H9 (cell line): ENCODE measurements at regions not wholly inside any gene's neighbourhood (a gene's known extent, or its start where the extent isn't known, plus 50 kb on each side); places are given as distances from the start of the nearest gene placed in this dataset.
A peak's percentile ranks its signal among the peaks of the same experiment; 100 is the strongest.

Experiments
- DNase-seq: peaks from one replicate; pipeline ENCODE4 v3.0.0-alpha.2; 2017
- H2AFZ ChIP-seq: one replicate; pipeline ENCODE4 v1.6.1; 2013; ENCODE audit warnings: mild to moderate bottlenecking, low read length, control low read depth, moderate library complexity
- H2AK5ac ChIP-seq: 2 replicates; pipeline ENCODE4 v1.6.1; 2013; ENCODE audit warnings: low read length, control low read depth, mixed read lengths; ENCODE audit not compliant: insufficient read length
- H2BK120ac ChIP-seq: one replicate; pipeline ENCODE4 v1.6.1; 2013; ENCODE audit warnings: low read depth, mild to moderate bottlenecking, low read length, control low read depth, inconsistent platforms; ENCODE audit not compliant: poor library complexity, severe bottlenecking
- H2BK12ac ChIP-seq: 2 replicates; pipeline ENCODE4 v1.6.1; 2013; ENCODE audit warnings: low read length, control low read depth, mixed read lengths, low read depth; ENCODE audit not compliant: insufficient read length
- H2BK15ac ChIP-seq: 2 replicates; pipeline ENCODE4 v1.6.1; 2013; ENCODE audit warnings: low read depth, low read length, control low read depth
- H2BK20ac ChIP-seq: one replicate; pipeline ENCODE4 v1.6.1; 2013; ENCODE audit warnings: low read depth, mild to moderate bottlenecking, low read length, control low read depth, inconsistent platforms; ENCODE audit not compliant: poor library complexity, severe bottlenecking
- H2BK5ac ChIP-seq: 2 replicates; pipeline ENCODE4 v1.6.1; 2013; ENCODE audit warnings: low read length, control low read depth, mixed read lengths; ENCODE audit not compliant: insufficient read length
- H3K14ac ChIP-seq: 2 replicates; pipeline ENCODE4 v1.6.1; 2013; ENCODE audit warnings: low read length, control low read depth; ENCODE audit not compliant: insufficient read depth
- H3K18ac ChIP-seq: 2 replicates; pipeline ENCODE4 v1.6.1; 2013; ENCODE audit warnings: low read depth, mild to moderate bottlenecking, mixed read lengths, low read length, control low read depth; ENCODE audit not compliant: insufficient read length
- H3K23ac ChIP-seq: 2 replicates; pipeline ENCODE4 v1.6.1; 2013; ENCODE audit warnings: low read length, control low read depth, mixed read lengths, low read depth; ENCODE audit not compliant: insufficient read length
- H3K23me2 ChIP-seq: 2 replicates; pipeline ENCODE4 v1.6.1; 2013; ENCODE audit warnings: low read depth, mild to moderate bottlenecking, mixed read lengths, low read length, control low read depth; ENCODE audit not compliant: insufficient read length, poor library complexity, severe bottlenecking
- H3K27ac ChIP-seq: 2 replicates; pipeline ENCODE4 v1.5.1; 2013; ENCODE audit warnings: low read length, control low read depth, mixed read lengths, low read depth; ENCODE audit not compliant: insufficient read length
- H3K27me3 ChIP-seq: 2 replicates; pipeline ENCODE4 v1.6.1; 2013; ENCODE audit warnings: low read length, control low read depth, inconsistent platforms; ENCODE audit not compliant: insufficient read depth
- H3K4ac ChIP-seq: 2 replicates; pipeline ENCODE4 v1.6.1; 2013; ENCODE audit warnings: low read depth, mild to moderate bottlenecking, control low read depth, inconsistent platforms, low read length, moderate library complexity
- H3K4me1 ChIP-seq: 2 replicates; pipeline ENCODE4 v1.6.1; 2013; ENCODE audit warnings: low read length, control low read depth, inconsistent platforms; ENCODE audit not compliant: insufficient read depth
- H3K4me2 ChIP-seq: 2 replicates; pipeline ENCODE4 v1.6.1; 2013; ENCODE audit warnings: low read length, control low read depth, mixed read lengths; ENCODE audit not compliant: insufficient read length, insufficient read depth
- H3K56ac ChIP-seq: 2 replicates; pipeline ENCODE4 v1.6.1; 2013; ENCODE audit warnings: low read depth, mild to moderate bottlenecking, mixed read lengths, low read length, control low read depth; ENCODE audit not compliant: insufficient read length
- H3K79me1 ChIP-seq: 2 replicates; pipeline ENCODE4 v1.6.1; 2013; ENCODE audit warnings: low read depth, mild to moderate bottlenecking, moderate library complexity, low read length, control low read depth, inconsistent platforms; ENCODE audit not compliant: insufficient read depth, poor library complexity, severe bottlenecking
- H3K79me2 ChIP-seq: 2 replicates; pipeline ENCODE4 v1.6.1; 2013; ENCODE audit warnings: low read length, control low read depth, inconsistent platforms; ENCODE audit not compliant: insufficient read depth
- H3K9ac ChIP-seq: 2 replicates; pipeline ENCODE4 v1.6.1; 2013; ENCODE audit warnings: low read length, control low read depth, mixed read lengths; ENCODE audit not compliant: insufficient read length; ENCODE audit errors: extremely low read depth
- H3K9me3 ChIP-seq: one replicate; pipeline ENCODE4 v1.6.1; 2013; ENCODE audit warnings: low read depth, low read length, inconsistent platforms; ENCODE audit not compliant: control insufficient read depth
- H3T11ph ChIP-seq: one replicate; pipeline ENCODE4 v1.6.1; 2013; ENCODE audit warnings: mild to moderate bottlenecking, low read length, control low read depth, inconsistent platforms
- H4K20me1 ChIP-seq: one replicate; pipeline ENCODE4 v1.6.1; 2013; ENCODE audit not compliant: control insufficient read depth, insufficient read length, insufficient read depth
- H4K5ac ChIP-seq: 2 replicates; pipeline ENCODE4 v1.6.1; 2013; ENCODE audit warnings: low read depth, mild to moderate bottlenecking, mixed read lengths, low read length, control low read depth; ENCODE audit not compliant: insufficient read length
- H4K8ac ChIP-seq: replicated peaks from 2 replicates; pipeline ENCODE4 v1.6.1; 2013; ENCODE audit warnings: low read length, control low read depth, mixed read lengths, low read depth; ENCODE audit not compliant: insufficient read length
- H4K91ac ChIP-seq: 2 replicates; pipeline ENCODE4 v1.6.1; 2013; ENCODE audit warnings: low read depth, mild to moderate bottlenecking, moderate library complexity, mixed read lengths, low read length, control low read depth; ENCODE audit not compliant: insufficient read length
- H3K27ac Mint-ChIP-seq, 3 experiments: 2 replicates in 2 of 3; 3 replicates in 1 of 3; pipeline ENCODE4 v1.8.0; 2020 to 2021; ENCODE audit warnings: mixed read lengths in 3 of 3, mild to moderate bottlenecking in 1 of 3, moderate library complexity in 1 of 3
- H3K27me3 Mint-ChIP-seq: 2 replicates; pipeline ENCODE4 v1.8.0; 2021; ENCODE audit warnings: low read depth, mild to moderate bottlenecking, moderate library complexity, mixed read lengths
- H3K36me3 Mint-ChIP-seq, 3 experiments: 2 replicates in 2 of 3; 3 replicates in 1 of 3; pipeline ENCODE4 v1.8.0; 2020 to 2021; ENCODE audit warnings: low read depth in 3 of 3, mixed read lengths in 3 of 3; ENCODE audit not compliant: insufficient read depth in 1 of 3
- H3K4me1 Mint-ChIP-seq, 2 experiments: 2 replicates each; pipeline ENCODE4 v1.8.0; 2020; ENCODE audit warnings: mixed read lengths in 2 of 2
- H3K4me3 Mint-ChIP-seq, 2 experiments: 2 replicates in 1 of 2; 3 replicates in 1 of 2; pipeline ENCODE4 v1.8.0; 2020 to 2021; ENCODE audit warnings: mild to moderate bottlenecking in 2 of 2, mixed read lengths in 2 of 2, moderate library complexity in 1 of 2
- H3K9me3 Mint-ChIP-seq, 2 experiments: 2 replicates in 1 of 2; 3 replicates in 1 of 2; pipeline ENCODE4 v1.8.0; 2020; ENCODE audit warnings: mild to moderate bottlenecking in 2 of 2, mixed read lengths in 2 of 2, moderate library complexity in 1 of 2
- CTCF ChIP-seq: fragments of 200-600 bp; sonication (generic); conservative IDR thresholded peaks from 3 replicates; pipeline ENCODE4 v1.8.0; 2021; ENCODE audit warnings: antibody characterized with exemption, mild to moderate bottlenecking
- WGBS: extraction: QIAGEN DNeasy Blood & Tissue Kit; methylation state at CpG from one replicate; pipeline ENCODE4 v1.1.7; 2013; ENCODE audit warnings: missing lambda C conversion rate, low lambda C conversion rate, mixed read lengths; ENCODE audit not compliant: insufficient read length; ENCODE audit errors: extremely low coverage; 5-methylcytosine and 5-hydroxymethylcytosine counted together

DNA sequence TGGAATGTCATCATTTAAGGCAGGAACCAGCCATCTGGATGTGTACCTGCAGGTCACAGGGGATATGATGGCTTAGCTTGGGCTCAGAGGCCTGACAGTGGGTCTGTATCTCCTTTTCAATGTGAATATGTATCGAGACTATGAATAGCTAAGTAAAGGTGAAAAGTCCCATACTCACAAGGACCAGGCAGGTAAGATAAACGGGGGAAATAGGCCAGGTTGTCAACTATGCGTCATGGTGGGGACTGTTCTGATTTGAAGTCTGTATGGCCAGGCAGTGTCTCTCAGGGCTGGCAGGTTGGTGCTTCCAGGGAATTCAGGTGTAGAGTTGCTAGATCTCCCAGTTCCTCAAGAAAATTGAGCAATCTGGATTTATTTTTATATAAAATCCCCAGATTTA, 987.9 kb upstream of the WWC1 start:
- Mint-ChIP-seq H3K4me3 (no peak overlapping the region), H3K36me3 (no peaks in the 10 kb centered on the region; a peak in 3 of 7 replicates), H3K9me3 (no peaks in the 10 kb centered on the region), H3K4me1 (peaks cover 78 to 85% of the 10 kb centered on the region in 2 experiments), H3K27me3 (peaks cover 6% of the 10 kb centered on the region), H3K27ac (peak overlapping the region; percentile 17 to 81 (median 20); a peak in 3 of 7 replicates)
- Histone ChIP-seq H3K9me3 (no peaks in the 10 kb centered on the region), H3K56ac (no peak overlapping the region), H3T11ph (no peak overlapping the region), H3K9ac (no peak overlapping the region), H2BK5ac (no peak overlapping the region), H3K79me2 (no peaks in the 10 kb centered on the region; the same call in 1 of the 2 replicates), H3K23me2 (peaks cover 3% of the 10 kb centered on the region), H2BK12ac (no peak overlapping the region), H2AFZ (no peak overlapping the region), H3K18ac (no peak overlapping the region), H3K27me3 (no peaks in the 10 kb centered on the region), H3K4me2 (peak overlapping the region; percentile 47), H2BK20ac (no peak overlapping the region), H3K14ac (no peak overlapping the region), H4K91ac (no peak overlapping the region), H4K20me1 (no peaks in the 10 kb centered on the region), H4K8ac (no peak overlapping the region), H2AK5ac (no peak overlapping the region), H2BK15ac (no peak overlapping the region), H3K23ac (no peak overlapping the region), H3K4ac (no peak overlapping the region), H3K4me1 (peaks cover 24% of the 10 kb centered on the region), H3K79me1 (no peaks in the 10 kb centered on the region), H4K5ac (no peak overlapping the region), H3K27ac (no peak overlapping the region), H2BK120ac (no peak overlapping the region)
- DNase-seq = peak; percentile 51
- WGBS = no CpG with 5 or more reads among the region's 3 CpGs
- no peak for TF ChIP-seq CTCF
